Fibroblast of lung (primary cell): ENCODE measurements at regions not wholly inside any gene's neighbourhood (a gene's known extent, or its start where the extent isn't known, plus 50 kb on each side); places are given as distances from the start of the nearest gene placed in this dataset.
A peak's percentile ranks its signal among the peaks of the same experiment; 100 is the strongest.

ENCODE experiments used
- DNase-seq, 2 donors: peaks; one replicate each; pipeline versions ENCODE4 v3.0.0 to v3.0.0-alpha.2; 2010; ENCODE audit warnings: low read depth in 2 of 2
- H2AFZ ChIP-seq: 2 replicates; pipeline ENCODE4 v1.5.1; 2012; ENCODE audit warnings: low read length, control low read depth, inconsistent platforms
- H3K27ac ChIP-seq: 2 replicates; pipeline ENCODE4 v1.5.1; 2011; ENCODE audit warnings: low read length, control low read depth; ENCODE audit not compliant: insufficient read depth
- H3K27me3 ChIP-seq: 2 replicates; pipeline ENCODE4 v1.5.1; 2011; ENCODE audit warnings: mild to moderate bottlenecking, low read length; ENCODE audit not compliant: control insufficient read depth, insufficient read depth
- H3K36me3 ChIP-seq: 2 replicates; pipeline ENCODE4 v1.5.1; 2011; ENCODE audit warnings: low read length; ENCODE audit not compliant: control insufficient read depth, insufficient read depth
- H3K4me1 ChIP-seq: 2 replicates; pipeline ENCODE4 v1.5.1; 2011; ENCODE audit warnings: low read length; ENCODE audit not compliant: control insufficient read depth, insufficient read depth; ENCODE audit errors: extremely low read depth
- H3K4me2 ChIP-seq: 2 replicates; pipeline ENCODE4 v1.5.1; 2011; ENCODE audit warnings: low read length, control low read depth; ENCODE audit not compliant: insufficient read depth; ENCODE audit errors: extremely low read depth
- H3K4me3 ChIP-seq, 4 experiments: fragments of 200-600 bp in 1 of 4; sonication (generic) in 1 of 4; replicated peaks in 1 of 4; 2 replicates each; pipeline ENCODE4 v1.5.1; 2011 to 2016; ENCODE audit warnings: low read length in 4 of 4, low read depth in 3 of 4, mild to moderate bottlenecking in 3 of 4, control low read depth in 2 of 4, inconsistent platforms in 1 of 4, mixed read lengths in 1 of 4; ENCODE audit not compliant: insufficient read depth in 1 of 4; ENCODE audit errors: control extremely low read depth in 1 of 4
- H3K79me2 ChIP-seq: 2 replicates; pipeline ENCODE4 v1.5.1; 2012; ENCODE audit warnings: mild to moderate bottlenecking, low read length, inconsistent platforms; ENCODE audit not compliant: control insufficient read depth, insufficient read depth
- H3K9ac ChIP-seq: 2 replicates; pipeline ENCODE4 v1.5.1; 2011; ENCODE audit warnings: mild to moderate bottlenecking, low read length, control low read depth; ENCODE audit not compliant: insufficient read depth
- H3K9me3 ChIP-seq: 2 replicates; pipeline ENCODE4 v1.5.1; 2012; ENCODE audit warnings: low read depth, low read length; ENCODE audit not compliant: control insufficient read depth, insufficient read depth
- H4K20me1 ChIP-seq: 2 replicates; pipeline ENCODE4 v1.5.1; 2011; ENCODE audit warnings: low read length; ENCODE audit not compliant: control insufficient read depth, insufficient read depth; ENCODE audit errors: extremely low read depth
- EZH2 ChIP-seq: IDR thresholded peaks from 2 replicates; pipeline ENCODE4 v1.5.1; 2012; ENCODE audit warnings: low read length, control low read depth, mild to moderate bottlenecking; ENCODE audit errors: missing control alignments
- TF ChIP-seq, protein P1 (sequence below), 2 donors: IDR thresholded peaks in 1 of 2; conservative IDR thresholded peaks in 1 of 2; 1 replicate in 1 of 2; 2 replicates in 1 of 2; pipeline ENCODE4 v1.5.1; 2011 to 2012; ENCODE audit warnings: low read length in 2 of 2, control low read depth in 1 of 2, inconsistent platforms in 1 of 2, low read depth in 1 of 2, mild to moderate bottlenecking in 1 of 2

DNA sequence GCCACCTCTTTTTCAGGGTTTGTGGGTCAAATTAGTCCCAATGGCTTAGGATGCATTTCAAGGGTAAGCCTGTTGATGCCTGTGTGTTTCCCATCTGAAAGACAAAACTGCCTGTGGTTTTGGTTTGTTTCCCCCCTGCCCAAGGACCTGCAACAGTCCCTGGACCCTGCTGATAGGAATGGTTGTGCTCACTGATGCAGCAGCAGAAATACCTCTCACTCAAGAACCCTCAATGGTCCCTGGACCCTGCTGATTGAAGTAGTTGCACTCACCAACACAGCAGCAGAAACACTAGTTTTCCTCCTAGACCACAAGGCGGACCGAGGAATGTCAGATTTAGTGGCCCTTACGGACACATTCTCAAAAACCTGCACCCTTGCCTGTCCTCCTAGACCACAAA is 386.9 kb downstream of the NUP35 start:
- H3K4me3 ChIP-seq = no peak overlapping the region
- H4K20me1 ChIP-seq = no peaks in the 10 kb centered on the region
- no peak for DNase-seq
- no peak overlapping the region for H3K9ac ChIP-seq
- H3K4me1 ChIP-seq = no peaks in the 10 kb centered on the region
- no peak for TF ChIP-seq EZH2
- TF ChIP-seq, protein P1, sequence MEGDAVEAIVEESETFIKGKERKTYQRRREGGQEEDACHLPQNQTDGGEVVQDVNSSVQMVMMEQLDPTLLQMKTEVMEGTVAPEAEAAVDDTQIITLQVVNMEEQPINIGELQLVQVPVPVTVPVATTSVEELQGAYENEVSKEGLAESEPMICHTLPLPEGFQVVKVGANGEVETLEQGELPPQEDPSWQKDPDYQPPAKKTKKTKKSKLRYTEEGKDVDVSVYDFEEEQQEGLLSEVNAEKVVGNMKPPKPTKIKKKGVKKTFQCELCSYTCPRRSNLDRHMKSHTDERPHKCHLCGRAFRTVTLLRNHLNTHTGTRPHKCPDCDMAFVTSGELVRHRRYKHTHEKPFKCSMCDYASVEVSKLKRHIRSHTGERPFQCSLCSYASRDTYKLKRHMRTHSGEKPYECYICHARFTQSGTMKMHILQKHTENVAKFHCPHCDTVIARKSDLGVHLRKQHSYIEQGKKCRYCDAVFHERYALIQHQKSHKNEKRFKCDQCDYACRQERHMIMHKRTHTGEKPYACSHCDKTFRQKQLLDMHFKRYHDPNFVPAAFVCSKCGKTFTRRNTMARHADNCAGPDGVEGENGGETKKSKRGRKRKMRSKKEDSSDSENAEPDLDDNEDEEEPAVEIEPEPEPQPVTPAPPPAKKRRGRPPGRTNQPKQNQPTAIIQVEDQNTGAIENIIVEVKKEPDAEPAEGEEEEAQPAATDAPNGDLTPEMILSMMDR (conservative IDR thresholded peaks at IDR 0.05 in 1 of 2, IDR thresholded peaks at IDR 0.05 in 1 of 2; ENCODE audit: low read depth in 1 of 2, low read length in 2 of 2) = no peak
- no peak overlapping the region for H3K27ac ChIP-seq
- H3K9me3 ChIP-seq = no peaks in the 10 kb centered on the region
- no peak overlapping the region for H2AFZ ChIP-seq
- no peaks in the 10 kb centered on the region for H3K27me3 ChIP-seq
- H3K79me2 ChIP-seq = no peaks in the 10 kb centered on the region
- no peak overlapping the region for H3K4me2 ChIP-seq
- no peaks in the 10 kb centered on the region for H3K36me3 ChIP-seq

DNA sequence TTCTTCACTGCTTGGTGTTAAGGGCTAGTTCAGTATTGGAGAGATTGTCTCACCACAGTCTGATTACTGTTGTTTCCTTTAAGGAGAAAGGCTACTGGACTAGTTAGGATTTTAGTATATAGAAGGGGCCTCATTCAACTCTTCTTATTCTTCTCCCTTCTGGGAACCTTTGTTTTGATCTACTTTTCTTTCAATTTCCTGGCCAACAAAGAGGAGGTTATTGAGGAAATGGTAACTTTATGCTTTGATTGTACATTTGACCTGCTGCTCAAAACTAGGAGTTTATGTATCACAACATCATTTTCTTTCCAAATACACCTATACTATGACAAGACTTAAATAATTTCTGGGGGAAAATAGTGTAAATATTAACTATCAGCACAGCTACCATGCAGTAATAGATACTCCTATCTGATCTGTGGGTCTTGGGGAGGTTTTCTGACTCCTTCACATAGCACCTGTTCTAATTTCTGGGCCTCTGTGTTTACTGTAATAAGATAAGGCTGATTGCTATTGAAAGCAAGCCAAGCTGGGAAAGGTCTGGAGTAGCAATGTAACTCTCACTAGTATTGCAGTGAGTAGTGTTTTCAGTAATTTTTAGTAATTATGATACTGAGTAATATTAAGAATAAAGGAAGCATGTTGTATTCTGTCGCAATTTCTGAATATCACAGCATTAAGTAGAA is 395.3 kb downstream of the NUP35 start:
- no peak for TF ChIP-seq EZH2
- TF ChIP-seq, protein P1 (conservative IDR thresholded peaks at IDR 0.05 in 1 of 2, IDR thresholded peaks at IDR 0.05 in 1 of 2; ENCODE audit: low read depth in 1 of 2, low read length in 2 of 2) = no peak
- H3K9ac ChIP-seq = no peak overlapping the region
- no peaks in the 10 kb centered on the region for H3K79me2 ChIP-seq
- no peak overlapping the region for H2AFZ ChIP-seq
- no peak overlapping the region for H3K27ac ChIP-seq
- no peaks in the 10 kb centered on the region for H3K9me3 ChIP-seq
- H3K4me1 ChIP-seq = no peaks in the 10 kb centered on the region
- no peak overlapping the region for H3K4me3 ChIP-seq
- H3K36me3 ChIP-seq = no peaks in the 10 kb centered on the region
- H3K27me3 ChIP-seq = no peaks in the 10 kb centered on the region
- H4K20me1 ChIP-seq = no peaks in the 10 kb centered on the region
- no peak overlapping the region for H3K4me2 ChIP-seq
- no peak for DNase-seq

DNA sequence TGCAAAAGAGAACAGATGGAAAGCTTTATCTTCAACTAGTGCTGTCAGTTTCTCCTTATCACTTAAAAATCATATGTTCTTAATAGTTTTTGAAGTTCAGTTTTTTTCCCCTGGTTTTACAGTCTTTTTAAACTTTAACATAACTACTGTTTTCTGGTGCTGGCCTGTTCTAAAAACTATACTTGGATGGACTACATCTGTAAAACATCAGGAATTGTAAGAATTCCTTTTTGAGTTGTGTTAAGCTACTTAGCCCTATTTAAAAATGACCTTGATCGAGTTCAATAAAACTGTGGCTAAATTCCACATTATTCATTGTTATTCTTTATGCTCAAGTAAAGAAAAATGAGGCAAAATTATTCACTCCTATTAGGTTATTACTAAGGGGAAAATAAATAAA is 397.7 kb downstream of the NUP35 start:
- no peak overlapping the region for H3K27ac ChIP-seq
- no peaks in the 10 kb centered on the region for H3K36me3 ChIP-seq
- TF ChIP-seq EZH2 = no peak
- TF ChIP-seq, protein P1 (conservative IDR thresholded peaks at IDR 0.05 in 1 of 2, IDR thresholded peaks at IDR 0.05 in 1 of 2; ENCODE audit: low read depth in 1 of 2, low read length in 2 of 2) = no peak
- peak in 1 of 2 donors; percentile 7 for DNase-seq
- H3K4me1 ChIP-seq = no peaks in the 10 kb centered on the region
- H3K4me3 ChIP-seq = no peak overlapping the region
- H3K9me3 ChIP-seq = no peaks in the 10 kb centered on the region
- H3K9ac ChIP-seq = no peak overlapping the region
- H2AFZ ChIP-seq = no peak overlapping the region
- H3K4me2 ChIP-seq = no peak overlapping the region
- no peaks in the 10 kb centered on the region for H3K79me2 ChIP-seq
- no peaks in the 10 kb centered on the region for H3K27me3 ChIP-seq
- H4K20me1 ChIP-seq = no peaks in the 10 kb centered on the region
